Glutamatergic neuron (in vitro differentiated cells): ENCODE measurements at regions not wholly inside any gene's neighbourhood (a gene's known extent, or its start where the extent isn't known, plus 50 kb on each side); places are given as distances from the start of the nearest gene placed in this dataset.

Experiments
- DNase-seq: peaks from one replicate; pipeline ENCODE4 v3.0.0; 2022
- H3K27ac Mint-ChIP-seq: one replicate; pipeline ENCODE4 v1.8.0; 2020; ENCODE audit warnings: mild to moderate bottlenecking, mixed read lengths, inconsistent platforms; ENCODE audit not compliant: unreplicated experiment
- H3K27me3 Mint-ChIP-seq: one replicate; pipeline ENCODE4 v1.8.0; 2020; ENCODE audit warnings: mild to moderate bottlenecking, moderate library complexity, mixed read lengths, inconsistent platforms; ENCODE audit not compliant: unreplicated experiment
- H3K36me3 Mint-ChIP-seq: one replicate; pipeline ENCODE4 v1.8.0; 2020; ENCODE audit warnings: mild to moderate bottlenecking, mixed read lengths, inconsistent platforms; ENCODE audit not compliant: unreplicated experiment
- H3K4me1 Mint-ChIP-seq: one replicate; pipeline ENCODE4 v1.8.0; 2020; ENCODE audit warnings: mild to moderate bottlenecking, low read depth, mixed read lengths, inconsistent platforms; ENCODE audit not compliant: unreplicated experiment
- H3K4me3 Mint-ChIP-seq: one replicate; pipeline ENCODE4 v1.8.0; 2020; ENCODE audit warnings: mild to moderate bottlenecking, mixed read lengths, inconsistent platforms; ENCODE audit not compliant: unreplicated experiment
- H3K9me3 Mint-ChIP-seq: one replicate; pipeline ENCODE4 v1.8.0; 2020; ENCODE audit warnings: mild to moderate bottlenecking, moderate library complexity, mixed read lengths, inconsistent platforms; ENCODE audit not compliant: unreplicated experiment
- TF ChIP-seq, protein P1 (sequence below): fragments of 200-600 bp; sonication (generic); IDR thresholded peaks from one replicate; pipeline ENCODE4 v1.5.0; 2021; ENCODE audit not compliant: partially characterized antibody, unreplicated experiment

DNA sequence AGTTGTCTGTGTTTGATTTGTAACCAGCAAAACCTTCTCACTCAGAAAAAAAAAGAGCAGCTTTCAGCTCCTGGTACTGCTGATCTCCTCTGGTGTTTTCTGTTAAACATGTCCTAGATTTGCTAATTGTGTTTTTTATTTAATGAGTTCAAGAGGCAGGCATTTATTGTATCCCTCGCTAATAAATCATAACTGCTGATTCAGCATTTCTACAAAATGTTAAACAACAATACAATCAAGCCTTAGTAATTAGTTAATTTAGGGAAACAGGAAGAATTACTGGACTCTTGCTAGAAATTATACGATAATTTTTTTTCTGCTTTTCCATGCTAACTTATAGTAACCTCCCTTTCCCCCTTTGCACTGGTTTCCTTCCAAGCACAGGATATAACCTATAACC, 66.8 kb upstream of the NRP1 start:
- Mint-ChIP-seq H3K27me3 (no peaks in the 10 kb centered on the region), H3K36me3 (no peaks in the 10 kb centered on the region), H3K4me3 (no peak overlapping the region), H3K9me3 (no peaks in the 10 kb centered on the region), H3K27ac (no peak overlapping the region), H3K4me1 (no peaks in the 10 kb centered on the region)
- TF ChIP-seq, protein P1, sequence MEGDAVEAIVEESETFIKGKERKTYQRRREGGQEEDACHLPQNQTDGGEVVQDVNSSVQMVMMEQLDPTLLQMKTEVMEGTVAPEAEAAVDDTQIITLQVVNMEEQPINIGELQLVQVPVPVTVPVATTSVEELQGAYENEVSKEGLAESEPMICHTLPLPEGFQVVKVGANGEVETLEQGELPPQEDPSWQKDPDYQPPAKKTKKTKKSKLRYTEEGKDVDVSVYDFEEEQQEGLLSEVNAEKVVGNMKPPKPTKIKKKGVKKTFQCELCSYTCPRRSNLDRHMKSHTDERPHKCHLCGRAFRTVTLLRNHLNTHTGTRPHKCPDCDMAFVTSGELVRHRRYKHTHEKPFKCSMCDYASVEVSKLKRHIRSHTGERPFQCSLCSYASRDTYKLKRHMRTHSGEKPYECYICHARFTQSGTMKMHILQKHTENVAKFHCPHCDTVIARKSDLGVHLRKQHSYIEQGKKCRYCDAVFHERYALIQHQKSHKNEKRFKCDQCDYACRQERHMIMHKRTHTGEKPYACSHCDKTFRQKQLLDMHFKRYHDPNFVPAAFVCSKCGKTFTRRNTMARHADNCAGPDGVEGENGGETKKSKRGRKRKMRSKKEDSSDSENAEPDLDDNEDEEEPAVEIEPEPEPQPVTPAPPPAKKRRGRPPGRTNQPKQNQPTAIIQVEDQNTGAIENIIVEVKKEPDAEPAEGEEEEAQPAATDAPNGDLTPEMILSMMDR = no peak
- DNase-seq = no peak

DNA sequence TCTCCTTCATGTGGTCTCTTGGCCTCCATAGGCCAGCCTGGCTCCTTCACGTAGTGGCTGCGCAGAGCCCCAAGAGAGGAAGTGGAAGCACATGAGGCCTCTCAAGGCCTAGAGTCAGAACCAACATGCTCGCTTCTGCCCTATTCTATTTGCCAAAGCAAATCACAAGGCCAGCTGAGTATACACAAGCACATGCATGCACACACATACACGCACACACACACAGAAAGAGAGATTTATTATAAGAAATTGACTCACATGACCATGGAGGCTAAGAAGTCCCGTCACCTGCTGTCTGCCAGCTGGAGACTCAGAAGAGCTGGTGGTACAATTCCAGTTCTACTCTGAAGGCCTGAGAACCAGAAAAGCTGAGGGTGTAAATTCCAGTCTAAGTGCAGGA, 64.3 kb upstream of the NRP1 start:
- H3K36me3 Mint-ChIP-seq = no peaks in the 10 kb centered on the region
- H3K27ac Mint-ChIP-seq = no peak overlapping the region
- H3K9me3 Mint-ChIP-seq = no peaks in the 10 kb centered on the region
- DNase-seq = no peak
- H3K4me1 Mint-ChIP-seq = no peaks in the 10 kb centered on the region
- H3K4me3 Mint-ChIP-seq = no peak overlapping the region
- no peaks in the 10 kb centered on the region for H3K27me3 Mint-ChIP-seq
- TF ChIP-seq, protein P1 = no peak

DNA sequence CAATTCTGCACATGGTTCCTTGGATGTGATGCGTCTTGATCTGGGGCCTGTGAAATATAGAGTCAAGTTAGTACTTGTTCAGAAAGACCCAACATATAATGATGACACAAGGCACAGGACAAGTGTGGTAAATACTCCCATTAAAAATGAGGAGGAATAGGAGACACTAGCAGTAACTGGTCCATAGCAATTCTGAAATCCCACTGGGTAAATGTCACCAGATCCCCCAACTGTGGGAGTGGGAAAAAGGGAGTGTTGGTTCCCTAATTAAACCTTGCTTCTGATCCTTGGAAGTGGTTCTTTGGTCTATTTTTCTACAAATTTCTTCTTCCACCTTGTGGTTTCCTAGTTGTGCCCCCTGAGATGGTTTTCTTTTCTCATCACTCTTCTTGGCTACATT, 62.5 kb upstream of the NRP1 start:
- Mint-ChIP-seq H3K4me1 (no peaks in the 10 kb centered on the region), H3K27me3 (no peaks in the 10 kb centered on the region), H3K27ac (no peak overlapping the region), H3K9me3 (no peaks in the 10 kb centered on the region), H3K36me3 (no peaks in the 10 kb centered on the region), H3K4me3 (no peak overlapping the region)
- TF ChIP-seq, protein P1 = no peak
- DNase-seq = no peak

DNA sequence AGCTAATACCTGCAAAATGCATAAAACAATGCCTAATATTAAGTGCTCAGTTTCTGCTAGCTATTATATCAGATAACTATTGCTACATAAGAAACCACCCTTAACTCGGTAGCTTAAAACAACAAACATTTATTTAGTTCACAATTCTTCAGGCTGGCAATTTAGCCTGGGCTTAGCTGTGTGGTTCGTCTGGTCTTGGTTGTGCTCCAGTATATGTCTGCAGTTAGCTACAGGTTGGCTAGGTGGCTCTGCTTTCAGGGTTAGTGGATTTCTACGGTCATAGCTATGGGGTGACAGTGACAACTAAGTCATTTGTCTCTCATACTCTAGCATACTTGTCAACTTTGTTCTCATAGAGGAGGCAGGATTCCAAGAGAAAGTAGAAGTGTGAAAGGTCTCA, 61.8 kb upstream of the NRP1 start:
- TF ChIP-seq, protein P1 = no peak
- DNase-seq = no peak
- no peaks in the 10 kb centered on the region for H3K36me3 Mint-ChIP-seq
- no peak overlapping the region for H3K27ac Mint-ChIP-seq
- no peaks in the 10 kb centered on the region for H3K9me3 Mint-ChIP-seq
- no peaks in the 10 kb centered on the region for H3K4me1 Mint-ChIP-seq
- no peaks in the 10 kb centered on the region for H3K27me3 Mint-ChIP-seq
- no peak overlapping the region for H3K4me3 Mint-ChIP-seq

DNA sequence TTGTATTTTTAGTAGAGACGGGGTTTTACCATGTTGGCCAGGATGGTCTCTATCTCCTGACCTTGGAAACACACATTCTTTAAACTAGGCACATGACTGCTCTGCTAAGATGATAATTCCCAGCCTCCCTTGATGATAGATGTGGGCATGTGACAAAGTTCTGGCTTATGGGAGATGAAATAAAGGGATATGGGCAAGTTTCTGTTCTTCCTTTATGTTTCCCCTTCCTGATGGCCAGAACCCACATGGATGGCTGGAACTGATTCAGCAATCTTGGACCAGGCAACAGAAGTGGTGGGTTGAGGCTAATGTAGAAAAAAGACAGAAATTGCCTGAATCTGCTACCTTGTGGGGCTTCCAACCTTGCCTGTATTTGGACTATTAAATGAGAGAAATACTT, 60.7 kb upstream of the NRP1 start:
- no peaks in the 10 kb centered on the region for H3K9me3 Mint-ChIP-seq
- no peak overlapping the region for H3K27ac Mint-ChIP-seq
- H3K4me1 Mint-ChIP-seq = no peaks in the 10 kb centered on the region
- no peak for DNase-seq
- H3K4me3 Mint-ChIP-seq = no peak overlapping the region
- H3K36me3 Mint-ChIP-seq = no peaks in the 10 kb centered on the region
- H3K27me3 Mint-ChIP-seq = no peaks in the 10 kb centered on the region
- TF ChIP-seq, protein P1 = no peak
